ENCODE measurements at regions not wholly inside any gene's neighbourhood (a gene's known extent, or its start where the extent isn't known, plus 50 kb on each side); places are given as distances from the start of the nearest gene placed in this dataset.

- Histone ChIP-seq H3K4me3 (no peak overlapping the region), H3K27me3 (no peaks in the 10 kb centered on the region), H3K9me3 (ENCODE audit: low read depth) (no peaks in the 10 kb centered on the region), H3K36me3 (no peaks in the 10 kb centered on the region), H3K27ac (no peak overlapping the region), H3K4me1 (ENCODE audit: low read depth) (peaks cover 30% of the 10 kb centered on the region)
- no peak for DNase-seq (ENCODE audit: low read depth in 1 of 2, low spot score in 1 of 2)
- no peak for TF ChIP-seq CTCF (IDR thresholded peaks at IDR 0.05; ENCODE audit: low read depth, low read length)
Measured at GRCh38 chr17:43337684-43338428, 60.9 kb upstream of the ARL4D start.

- DNase-seq (ENCODE audit: low read depth in 1 of 2, low spot score in 1 of 2), result peak in 1 of 2 donors; percentile 45
- Histone ChIP-seq H3K4me3 (no peak overlapping the region), H3K4me1 (ENCODE audit: low read depth) (peaks cover 23% of the 10 kb centered on the region), H3K27me3 (no peaks in the 10 kb centered on the region), H3K9me3 (ENCODE audit: low read depth) (no peaks in the 10 kb centered on the region), H3K36me3 (no peaks in the 10 kb centered on the region), H3K27ac (peak overlapping the region; percentile 50)
- no peak for TF ChIP-seq CTCF (IDR thresholded peaks at IDR 0.05; ENCODE audit: low read depth, low read length)
Measured at GRCh38 chr17:43334738-43335402, 63.9 kb upstream of the ARL4D start.

- H3K27ac ChIP-seq, result no peak overlapping the region
- no peaks in the 10 kb centered on the region for H3K36me3 ChIP-seq
- no peak overlapping the region for H3K4me3 ChIP-seq
- no peak for DNase-seq (ENCODE audit: low read depth in 1 of 2, low spot score in 1 of 2)
- peaks cover 23% of the 10 kb centered on the region for H3K4me1 ChIP-seq (ENCODE audit: low read depth)
- no peaks in the 10 kb centered on the region for H3K9me3 ChIP-seq (ENCODE audit: low read depth)
- TF ChIP-seq CTCF (IDR thresholded peaks at IDR 0.05; ENCODE audit: low read depth, low read length), result no peak
- no peaks in the 10 kb centered on the region for H3K27me3 ChIP-seq
Measured at GRCh38 chr17:43333433-43333943, 65.3 kb upstream of the ARL4D start.

- no peak for DNase-seq (ENCODE audit: low read depth in 1 of 2, low spot score in 1 of 2)
- Histone ChIP-seq H3K9me3 (ENCODE audit: low read depth) (no peaks in the 10 kb centered on the region), H3K27me3 (no peaks in the 10 kb centered on the region), H3K27ac (no peak overlapping the region), H3K36me3 (no peaks in the 10 kb centered on the region), H3K4me3 (no peak overlapping the region), H3K4me1 (ENCODE audit: low read depth) (peaks cover 23% of the 10 kb centered on the region)
- no peak for TF ChIP-seq CTCF (IDR thresholded peaks at IDR 0.05; ENCODE audit: low read depth, low read length)
Measured at GRCh38 chr17:43332230-43332629, 66.6 kb upstream of the ARL4D start.

- no peak overlapping the region for H3K4me3 ChIP-seq
- no peaks in the 10 kb centered on the region for H3K27me3 ChIP-seq
Measured at GRCh38 chr17:43330876-43331639, 67.7 kb upstream of the ARL4D start.

More at GRCh38 chr17:43330876-43331639, 67.7 kb upstream of the ARL4D start:
- Histone ChIP-seq H3K4me1 (ENCODE audit: low read depth) (peaks cover 23% of the 10 kb centered on the region), H3K27ac (no peak overlapping the region), H3K36me3 (no peaks in the 10 kb centered on the region), H3K9me3 (ENCODE audit: low read depth) (no peaks in the 10 kb centered on the region)
- peak; percentile 5 for TF ChIP-seq CTCF (IDR thresholded peaks at IDR 0.05; ENCODE audit: low read depth, low read length)
- peak in 1 of 2 donors; percentile 6 for DNase-seq (ENCODE audit: low read depth in 1 of 2, low spot score in 1 of 2)

All from cardiac muscle cell (in vitro differentiated cells and primary cell).